ENCODE measurements at regions not wholly inside any gene's neighbourhood (a gene's known extent, or its start where the extent isn't known, plus 50 kb on each side); places are given as distances from the start of the nearest gene placed in this dataset.

- TF ChIP-seq POLR2AphosphoS5 (IDR thresholded peaks at IDR 0.05; ENCODE audit: borderline replicate concordance, low read depth, low read length) (no peak), EZH2 (IDR thresholded peaks at IDR 0.05) (no peak)
These were observed 320.7 kb downstream of the MTX2 start for GRCh38 chr2:176589825-176590440.
